A204.1 (cell line): ENCODE measurements at regions not wholly inside any gene's neighbourhood (a gene's known extent, or its start where the extent isn't known, plus 50 kb on each side); places are given as distances from the start of the nearest gene placed in this dataset.
"Not testable (repeated sequence)": the region's sequence is repeated elsewhere in the genome, so short reads cannot be mapped to it uniquely, and the experiment has no call there.

Experiments used
- FAIRE-seq: peaks from 2 replicates; lab custom pipeline; 2012; peaks lifted over from hg19 to GRCh38; lab: Jason Lieb, UNC

GRCh38 chr12:68984796-68985573, 52.0 kb upstream of the CPM start:
- no peak for FAIRE-seq

DNA sequence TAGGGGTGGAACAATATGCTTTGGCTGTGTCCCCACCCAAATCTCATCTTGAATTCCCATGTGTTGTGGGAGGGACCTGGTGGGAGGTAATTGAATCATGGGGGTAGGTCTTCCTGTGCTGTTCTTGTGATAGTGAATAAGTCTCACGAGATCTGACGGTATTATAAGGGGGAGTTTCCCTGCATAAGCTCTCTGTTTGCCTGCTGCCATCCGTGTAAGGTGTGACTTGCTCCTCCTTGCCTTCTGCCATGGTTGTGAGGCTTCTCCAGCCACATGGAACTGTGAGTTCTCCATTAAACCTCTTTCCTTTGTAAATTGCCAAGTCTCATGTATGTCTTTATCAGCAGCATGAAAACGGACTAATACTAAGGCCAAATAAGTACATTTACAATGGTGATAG, 64.6 kb upstream of the CPM start:
- not testable (repeated sequence) for FAIRE-seq

DNA sequence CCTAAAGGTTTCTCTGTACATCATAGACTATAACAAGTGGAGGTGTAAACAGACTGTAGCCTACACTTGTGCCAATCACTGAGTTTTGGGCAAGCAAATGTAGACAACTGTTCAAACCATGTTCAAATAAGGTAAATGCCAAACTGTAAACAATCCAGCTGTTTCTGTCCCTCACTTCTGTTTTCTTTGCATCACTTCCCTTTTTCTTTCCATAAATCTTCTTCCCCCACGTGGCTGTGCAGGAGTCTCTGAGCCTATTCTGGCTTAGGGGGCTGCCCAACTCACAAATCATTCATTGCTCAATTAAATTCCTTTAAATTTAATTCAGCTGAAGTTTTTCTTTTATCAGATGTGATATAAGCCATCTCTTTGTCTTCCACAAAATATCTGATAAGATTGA, 65.1 kb upstream of the CPM start:
- no peak for FAIRE-seq

DNA sequence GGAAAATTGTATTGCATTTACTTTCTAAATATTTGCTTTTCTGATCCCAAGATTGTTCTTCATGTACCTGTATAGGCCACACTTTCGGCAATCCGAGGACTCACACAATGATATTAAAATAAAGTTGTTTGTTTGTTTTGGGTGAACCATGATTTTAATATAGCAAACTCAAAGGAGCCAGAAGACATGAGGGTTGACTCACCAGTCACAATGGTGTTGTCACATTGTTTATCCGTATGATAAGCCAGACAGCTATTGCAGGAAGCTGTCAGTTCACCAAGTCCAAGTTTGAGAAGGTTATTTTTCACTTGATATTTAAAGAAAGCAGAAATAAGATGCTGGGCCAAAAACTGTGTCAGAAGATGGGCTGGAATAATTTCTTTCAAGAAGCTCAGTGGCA, 67.1 kb upstream of the CPM start:
- no peak for FAIRE-seq

DNA sequence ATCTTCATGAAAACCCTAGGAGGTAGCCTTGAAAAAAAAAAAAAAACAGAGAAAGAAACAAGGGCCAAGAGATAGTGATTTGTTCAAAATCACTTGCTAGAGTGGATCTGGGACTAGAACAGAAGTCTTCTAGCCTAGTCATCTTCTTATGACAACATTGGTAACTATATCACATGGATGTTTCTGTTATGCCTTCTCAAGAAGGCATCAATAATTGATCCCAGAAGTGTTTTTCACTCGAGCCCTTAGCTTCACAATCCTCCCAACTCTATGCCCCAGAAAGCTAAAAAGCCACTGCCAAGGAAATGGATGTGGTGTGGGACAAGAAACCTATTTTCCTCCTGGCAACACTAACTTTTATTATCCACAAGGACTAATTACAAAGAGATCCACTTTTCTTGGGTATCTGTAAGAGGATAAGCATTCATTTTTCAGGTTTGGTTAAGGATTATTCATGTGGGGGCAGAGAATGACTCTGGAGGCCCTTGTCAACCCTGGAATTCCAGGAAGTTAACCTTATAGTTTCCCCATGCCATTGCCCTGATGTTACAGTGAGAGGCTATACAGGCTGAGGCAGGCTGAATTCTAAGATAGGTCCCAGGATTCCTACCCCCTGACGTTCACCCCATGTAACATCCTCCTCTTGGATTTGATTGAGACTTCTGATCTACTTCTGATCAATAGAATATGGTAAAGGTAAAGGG, 67.7 kb upstream of the CPM start:
- no peak for FAIRE-seq

DNA sequence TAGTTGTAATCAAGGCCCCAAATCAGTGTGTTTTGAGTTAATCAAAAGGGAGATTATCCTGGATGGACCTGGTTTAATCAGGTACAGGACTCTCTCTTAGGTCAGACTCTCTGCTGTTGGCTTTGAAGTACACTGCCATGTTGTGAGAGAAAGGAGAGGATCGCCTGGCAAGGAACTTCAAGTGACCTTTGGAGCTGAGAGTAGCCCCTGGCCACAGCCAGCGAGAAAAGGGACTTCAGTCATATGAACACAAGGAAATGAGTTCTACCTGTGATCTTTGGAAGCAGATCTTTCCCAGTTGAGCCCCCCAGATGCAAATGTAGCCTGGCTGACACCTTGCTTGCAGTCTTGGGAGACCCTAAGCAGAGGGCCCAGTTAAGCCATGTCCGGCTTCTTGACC, 68.3 kb upstream of the CPM start:
- no peak for FAIRE-seq

DNA sequence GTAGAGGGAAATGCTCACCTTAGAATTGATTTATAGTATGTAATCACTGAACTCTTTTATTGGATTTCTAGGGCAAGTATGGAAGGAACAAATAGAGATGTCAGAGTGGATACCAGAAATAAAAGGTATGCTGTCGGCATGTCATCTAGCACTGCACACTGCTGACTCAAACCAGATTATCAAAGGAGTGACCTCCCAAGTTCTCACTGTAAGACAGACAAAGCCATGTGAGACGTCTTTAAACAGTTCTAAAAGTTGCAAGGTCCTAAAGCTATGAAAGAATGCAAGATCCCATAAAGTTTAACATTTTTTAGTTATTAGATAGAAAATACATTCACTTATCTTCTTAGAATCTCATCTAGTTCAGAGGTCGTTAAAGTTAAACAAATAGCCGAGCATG, 70.0 kb upstream of the CPM start:
- FAIRE-seq = no peak

- FAIRE-seq = no peak
Measured at GRCh38 chr12:69003991-69004390, 71.0 kb upstream of the CPM start.

DNA sequence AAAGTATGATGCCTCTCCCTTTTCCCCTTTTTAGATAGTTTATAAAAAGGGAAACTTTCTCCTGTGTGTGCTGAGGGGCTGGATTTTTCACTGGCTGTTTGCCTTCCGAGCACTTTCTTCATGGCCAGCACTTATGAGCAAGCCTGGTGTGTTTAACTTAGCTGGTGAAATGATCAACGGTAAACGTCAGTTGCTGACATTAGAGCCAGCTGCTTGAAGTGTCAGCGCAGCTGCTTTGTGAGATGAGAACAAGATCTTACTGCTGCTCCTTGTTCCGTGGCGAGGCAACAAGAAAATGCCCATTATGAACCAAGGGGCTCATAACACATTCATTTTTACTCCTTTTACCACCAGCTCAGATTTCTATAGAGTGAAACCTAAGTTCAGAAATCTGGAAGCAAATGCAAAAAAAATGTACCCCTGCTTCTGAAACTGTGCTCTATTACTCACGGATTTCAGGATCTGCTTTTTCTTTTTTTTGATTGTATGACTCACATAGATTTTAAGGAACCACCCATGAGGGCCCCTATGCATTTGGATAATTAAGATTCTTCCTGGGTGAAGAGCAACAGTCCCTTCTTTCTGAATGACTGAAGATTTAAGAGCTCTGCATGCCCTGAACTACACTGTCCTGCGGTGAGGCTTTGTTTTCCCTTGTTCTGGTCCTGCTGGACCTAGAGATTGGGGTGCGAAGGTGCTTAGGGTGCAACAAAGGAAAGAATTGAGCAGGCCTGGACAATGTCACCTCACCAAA, 74.3 kb upstream of the CPM start:
- no peak for FAIRE-seq

GRCh38 chr12:69007855-69008351, 74.9 kb upstream of the CPM start:
- FAIRE-seq = no peak

DNA sequence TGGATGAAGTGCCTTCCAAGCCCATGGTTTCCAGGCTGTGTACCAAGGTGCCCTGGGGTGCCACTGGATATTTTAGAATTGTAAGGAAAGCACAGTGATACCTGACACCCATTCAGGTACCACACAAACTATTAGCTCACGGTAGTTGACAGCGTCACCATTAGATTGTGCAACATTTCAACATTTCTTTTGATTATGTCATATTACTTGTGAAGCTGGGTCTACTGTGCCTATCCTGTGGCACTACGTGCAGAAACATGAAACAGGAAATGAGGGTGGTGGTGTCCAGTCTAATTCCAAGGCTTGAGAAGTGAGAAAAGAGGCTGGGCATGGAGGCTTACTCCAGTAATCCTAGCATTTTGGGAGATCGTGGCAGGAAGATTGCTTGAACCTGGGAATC, 75.5 kb upstream of the CPM start:
- FAIRE-seq = no peak

DNA sequence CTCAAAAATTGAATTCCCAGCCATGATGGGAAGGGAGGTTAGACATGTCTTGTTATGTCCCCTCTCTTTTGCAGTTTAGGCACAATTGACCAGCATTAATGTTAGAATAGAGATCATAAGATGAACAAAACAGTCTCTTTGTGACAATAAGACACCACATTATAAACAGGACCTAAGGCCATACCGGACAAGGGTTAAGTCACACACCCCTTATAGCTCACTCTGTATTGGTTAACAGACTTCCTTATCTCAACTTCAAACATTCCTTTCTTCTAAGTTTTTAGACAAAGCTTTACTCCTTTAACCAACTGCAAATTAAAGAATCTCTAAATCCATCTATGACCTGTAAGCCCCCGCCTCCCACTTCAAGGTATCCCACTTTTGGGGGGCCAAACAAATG, 81.1 kb upstream of the CPM start:
- no peak for FAIRE-seq

- no peak for FAIRE-seq
Measured at GRCh38 chr12:69015017-69015416, 82.0 kb upstream of the CPM start.

DNA sequence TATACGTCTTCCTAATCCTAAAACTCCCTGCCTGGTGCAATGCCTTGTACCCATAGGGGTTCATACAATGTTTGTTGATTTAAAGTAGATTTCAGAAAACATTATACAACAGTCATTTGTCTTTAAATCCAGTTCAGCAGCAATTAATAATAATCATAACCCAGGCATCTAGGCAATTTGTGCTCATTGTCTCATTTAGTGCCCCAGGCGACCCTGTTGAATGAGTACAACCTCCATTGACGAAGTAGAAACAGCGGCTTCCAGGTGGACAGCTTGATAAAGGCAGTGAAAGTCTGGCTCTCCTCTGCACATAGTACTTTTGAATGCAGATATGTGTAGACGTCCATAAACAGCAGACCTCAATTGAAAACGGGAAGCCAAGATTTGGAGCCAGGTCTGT, 82.9 kb upstream of the CPM start:
- no peak for FAIRE-seq

GRCh38 chr12:69019082-69019481, 86.1 kb upstream of the CPM start:
- no peak for FAIRE-seq

DNA sequence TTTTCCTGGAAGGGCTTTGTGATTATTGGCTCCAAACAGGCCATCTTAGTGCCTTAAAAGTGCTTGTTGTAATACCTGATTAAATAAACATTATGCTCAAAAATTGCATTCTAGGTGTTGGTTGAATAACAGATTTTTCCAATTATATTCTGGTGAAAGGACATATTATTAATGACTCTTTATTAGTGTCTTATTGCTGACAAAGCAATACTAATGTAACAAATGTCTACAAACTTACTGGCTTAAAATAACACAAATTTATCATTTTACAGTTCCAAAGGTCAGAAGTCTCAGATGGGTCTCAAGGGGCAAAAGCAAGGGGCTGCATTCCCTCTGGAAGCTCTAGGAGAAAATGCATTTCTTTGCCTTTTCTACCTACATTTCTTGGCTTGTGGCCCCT, 86.9 kb upstream of the CPM start:
- FAIRE-seq = no peak

DNA sequence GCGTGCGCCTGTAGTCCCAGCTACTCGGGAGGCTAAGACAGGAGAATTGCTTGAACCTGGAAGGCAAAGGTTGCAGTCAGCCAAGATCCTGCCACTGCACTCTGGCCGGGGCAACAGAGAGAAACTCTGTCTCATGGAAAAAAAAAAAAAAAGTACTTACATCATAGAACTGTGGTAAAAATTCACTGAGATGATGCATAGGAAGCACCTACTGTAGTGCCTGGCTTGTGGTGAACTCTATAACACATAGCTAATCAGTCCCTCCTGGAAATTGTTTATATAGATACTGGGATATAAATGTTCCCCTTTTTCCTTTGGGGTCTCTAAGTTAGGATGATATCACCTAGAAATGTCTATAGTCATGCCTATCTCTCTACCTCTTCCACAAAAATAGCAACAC, 89.7 kb upstream of the CPM start:
- FAIRE-seq = no peak

DNA sequence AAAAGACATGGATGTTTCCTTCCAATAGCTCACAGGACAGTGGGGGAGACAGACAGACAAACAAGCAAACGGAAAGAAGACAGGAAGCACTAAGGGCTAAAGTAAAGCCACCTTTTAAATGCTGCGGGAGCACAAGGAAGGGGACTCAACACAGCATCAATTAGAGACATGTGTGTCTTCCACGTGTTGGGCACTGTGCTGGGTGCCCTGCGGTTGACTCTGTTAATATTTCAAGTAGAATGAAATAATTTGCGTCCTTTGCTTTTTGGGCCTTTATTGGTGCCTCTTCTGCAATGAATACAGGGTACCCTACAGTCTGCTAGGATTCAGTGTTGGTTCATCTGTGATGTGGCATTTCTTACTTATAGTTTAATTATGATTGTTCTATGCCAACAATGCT, 90.9 kb upstream of the CPM start:
- FAIRE-seq = no peak

DNA sequence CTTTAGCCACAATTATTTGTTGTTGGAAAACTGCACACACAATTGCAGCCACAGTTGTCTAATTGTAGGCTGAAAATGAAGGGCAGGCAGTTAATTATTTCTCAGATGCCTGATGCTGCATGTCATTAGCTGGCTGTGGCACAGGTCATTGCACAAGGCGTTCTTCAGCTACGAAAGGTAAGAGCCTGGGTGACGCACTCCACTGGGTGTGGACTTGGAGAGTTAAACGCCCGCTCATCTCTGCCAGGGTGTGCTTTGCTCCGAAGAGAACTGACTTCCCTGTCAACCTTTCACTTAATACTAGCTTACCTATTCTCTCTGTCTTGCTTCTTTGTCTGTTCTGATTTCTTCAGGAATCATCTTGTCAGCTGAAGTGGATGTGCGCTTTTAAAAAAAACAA, 91.4 kb upstream of the CPM start:
- FAIRE-seq = no peak

GRCh38 chr12:69024907-69025306, 91.9 kb upstream of the CPM start:
- FAIRE-seq = no peak

GRCh38 chr12:69026336-69026735, 93.4 kb upstream of the CPM start:
- FAIRE-seq = no peak

DNA sequence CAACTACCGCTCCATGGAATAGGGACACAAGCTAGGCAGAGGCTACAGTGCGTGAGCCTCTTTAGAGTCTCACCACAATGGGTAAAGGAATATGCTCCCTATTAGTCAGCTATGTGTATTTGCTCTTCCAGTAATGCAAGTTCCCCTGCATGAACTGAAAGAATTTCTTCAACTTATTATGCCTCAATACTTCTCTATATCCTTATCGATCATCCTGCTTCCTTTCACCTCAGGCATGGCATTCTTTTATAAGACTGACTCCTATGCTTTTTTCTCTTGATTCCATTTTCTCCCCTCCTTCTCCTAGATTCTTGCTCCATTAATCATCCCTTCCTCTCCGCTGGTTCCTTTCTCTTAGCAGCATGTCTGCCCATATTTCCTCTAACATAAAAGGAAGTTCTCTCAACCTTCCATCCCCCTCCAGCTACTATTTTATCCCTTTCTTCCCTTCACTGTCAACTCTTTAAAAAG, 94.5 kb upstream of the CPM start:
- no peak for FAIRE-seq
